ENCODE measurements at regions not wholly inside any gene's neighbourhood (a gene's known extent, or its start where the extent isn't known, plus 50 kb on each side); places are given as distances from the start of the nearest gene placed in this dataset.

- Histone ChIP-seq H3K36me3 (ENCODE audit: control insufficient read depth in 2 of 2, insufficient read depth in 2 of 2, low read length in 1 of 2) (no peaks in the 10 kb centered on the region), H3K27ac (ENCODE audit: control insufficient read depth, insufficient read depth) (no peak overlapping the region), H3K4me2 (ENCODE audit: control insufficient read depth, insufficient read depth) (no peak overlapping the region), H3K9me3 (replicated peaks; ENCODE audit: control insufficient read depth, insufficient read depth, low read length) (no peaks in the 10 kb centered on the region), H3K4me3 (no peak overlapping the region), H3K79me2 (ENCODE audit: control insufficient read depth, insufficient read depth, low read length) (no peaks in the 10 kb centered on the region), H2AFZ (ENCODE audit: control insufficient read depth, low read depth, low read length) (no peak overlapping the region), H4K20me1 (ENCODE audit: control insufficient read depth, insufficient read depth) (no peaks in the 10 kb centered on the region), H3K4me1 (ENCODE audit: control insufficient read depth, insufficient read depth, low read length) (no peaks in the 10 kb centered on the region), H3K27me3 (replicated peaks in 1 of 2; ENCODE audit: control insufficient read depth in 2 of 2, insufficient read depth in 2 of 2, low read length in 1 of 2) (no peaks in the 10 kb centered on the region), H3K9ac (ENCODE audit: control insufficient read depth, insufficient read depth, low read length) (no peak overlapping the region)
- ChIA-PET SMC1A (ENCODE audit: uncharacterized antibody, unreplicated experiment) (no interaction called here), CTCF (no interaction called here), POLR2A (no interaction called here), RAD21 (ENCODE audit: unreplicated experiment) (no interaction called here)
- no peak for TF ChIP-seq NFIC (IDR thresholded peaks at IDR 0.05; ENCODE audit: low read depth, low read length)
- DNase-seq (ENCODE audit: low read depth, low spot score) (no peak), FAIRE-seq (no peak), ATAC-seq (no peak)
- WGBS (ENCODE audit: insufficient coverage, insufficient replicate concordance, low lambda C conversion rate, missing lambda C conversion rate), result 0% methylated on average over 1 of the region's 1 CpG
- in situ Hi-C loops (cut with MboI), result no loop called here
- intact Hi-C loops (cut with micrococcal nuclease; ENCODE audit: unreplicated experiment), result no loop called here
- BruUV-seq (replicated peaks), result no TSS peak
These were observed 594.8 kb downstream of the ZWINT start for GRCh38 chr10:55766212-55766611.

- SMC1A ChIA-PET (ENCODE audit: uncharacterized antibody, unreplicated experiment), result interaction anchor here (1.7 kb wide), 1 partner anchor 10 kb away, joined by 5 read pairs; no protein-coding TSS in a partner anchor
- intact Hi-C loops (cut with micrococcal nuclease; ENCODE audit: unreplicated experiment) (no loop called here), in situ Hi-C loops (cut with MboI) (no loop called here)
- POLR2A ChIA-PET, result no interaction called here
- no peak overlapping the region for H3K27ac ChIP-seq (ENCODE audit: control insufficient read depth, insufficient read depth)
- no peaks in the 10 kb centered on the region for H3K4me1 ChIP-seq (ENCODE audit: control insufficient read depth, insufficient read depth, low read length)
- 40% methylated on average over 2 of the region's 2 CpGs for WGBS (ENCODE audit: insufficient coverage, insufficient replicate concordance, low lambda C conversion rate, missing lambda C conversion rate)
- no TSS peak for BruUV-seq (replicated peaks)
- TF ChIP-seq TCF12 (IDR thresholded peaks at IDR 0.05; ENCODE audit: low read depth, low read length) (no peak), BCL11A (IDR thresholded peaks at IDR 0.05; ENCODE audit: low read depth, low read length) (no peak), MYB (IDR thresholded peaks at IDR 0.05; ENCODE audit: borderline replicate concordance, low read depth, low read length) (no peak), SUZ12 (IDR thresholded peaks at IDR 0.05; ENCODE audit: unreplicated experiment) (no peak), BCL3 (IDR thresholded peaks at IDR 0.05; ENCODE audit: borderline replicate concordance, insufficient read depth, low read depth, low read length, poor library complexity, severe bottlenecking) (no peak)
- CTCF ChIA-PET, result interaction anchor here (2.2 kb wide), 1 partner anchor 10 kb away, joined by 8 read pairs; no protein-coding TSS in a partner anchor
- no peak overlapping the region for H3K4me2 ChIP-seq (ENCODE audit: control insufficient read depth, insufficient read depth)
- no peak for ATAC-seq
- no peak overlapping the region for H3K9ac ChIP-seq (ENCODE audit: control insufficient read depth, insufficient read depth, low read length)
- RAD21 ChIA-PET (ENCODE audit: unreplicated experiment), result no interaction called here
- no peak overlapping the region for H2AFZ ChIP-seq (ENCODE audit: control insufficient read depth, low read depth, low read length)
- H3K4me3 ChIP-seq, result no peak overlapping the region
- H4K20me1 ChIP-seq (ENCODE audit: control insufficient read depth, insufficient read depth), result no peaks in the 10 kb centered on the region
- no peaks in the 10 kb centered on the region for H3K9me3 ChIP-seq (replicated peaks; ENCODE audit: control insufficient read depth, insufficient read depth, low read length)
- no peaks in the 10 kb centered on the region for H3K36me3 ChIP-seq (ENCODE audit: control insufficient read depth in 2 of 2, insufficient read depth in 2 of 2, low read length in 1 of 2)
- no peak for DNase-seq (ENCODE audit: low read depth, low spot score)
- H3K27me3 ChIP-seq (replicated peaks in 1 of 2; ENCODE audit: control insufficient read depth in 2 of 2, insufficient read depth in 2 of 2, low read length in 1 of 2), result no peaks in the 10 kb centered on the region
- FAIRE-seq, result no peak
- H3K79me2 ChIP-seq (ENCODE audit: control insufficient read depth, insufficient read depth, low read length), result no peaks in the 10 kb centered on the region
These were observed 610.6 kb downstream of the ZWINT start for GRCh38 chr10:55750458-55750857.
